ENCODE measurements at regions not wholly inside any gene's neighbourhood (a gene's known extent, or its start where the extent isn't known, plus 50 kb on each side); places are given as distances from the start of the nearest gene placed in this dataset.

- ChIA-PET POLR2A (ENCODE audit: partially characterized antibody) (no interaction called here), CTCF (ENCODE audit: partially characterized antibody) (no interaction called here)
- Histone ChIP-seq H2BK15ac (ENCODE audit: low read length) (no peak overlapping the region), H2BK20ac (ENCODE audit: low read length) (no peak overlapping the region), H3K56ac (replicated peaks; ENCODE audit: insufficient read length, low read depth, low read length) (no peak overlapping the region), H4K8ac (ENCODE audit: extremely low read depth, insufficient read depth, low read length) (no peak overlapping the region; the same call in 1 of the 2 replicates), H4K5ac (ENCODE audit: insufficient read length, low read depth, low read length) (no peak overlapping the region), H3K9ac (replicated peaks in 1 of 4; ENCODE audit: extremely low read depth in 1 of 4, low read depth in 3 of 4, low read length in 3 of 4) (no peak overlapping the region), H2AK5ac (ENCODE audit: low read depth, low read length) (no peak overlapping the region), H3K27ac (ENCODE audit: low read depth, low read length) (no peak overlapping the region), H3K14ac (ENCODE audit: insufficient read length) (no peak overlapping the region), H4K20me1 (replicated peaks in 1 of 2; ENCODE audit: control insufficient read depth in 1 of 2, insufficient read depth in 2 of 2, low read length in 2 of 2) (no peaks in the 10 kb centered on the region), H3K23ac (ENCODE audit: insufficient read length) (no peak overlapping the region), H2AFZ (ENCODE audit: low read length) (no peak overlapping the region), H3K23me2 (ENCODE audit: low read depth, low read length) (no peaks in the 10 kb centered on the region; the same call in 1 of the 2 replicates), H3K4me3 (ENCODE audit: extremely low read depth in 1 of 4, insufficient read depth in 2 of 4, low read depth in 3 of 4, low read length in 4 of 4) (no peak overlapping the region), H2BK12ac (ENCODE audit: low read depth, low read length) (no peak overlapping the region), H3K4ac (replicated peaks; ENCODE audit: insufficient read length, low read depth, low read length) (no peak overlapping the region), H3K4me1 (replicated peaks in 1 of 4; ENCODE audit: control insufficient read depth in 3 of 4, insufficient read depth in 4 of 4, low read length in 3 of 4) (no peaks in the 10 kb centered on the region), H2BK5ac (ENCODE audit: low read depth, low read length) (no peak overlapping the region), H3K79me2 (ENCODE audit: control insufficient read depth in 1 of 2, insufficient read depth in 2 of 2, low read length in 2 of 2) (no peaks in the 10 kb centered on the region), H2BK120ac (replicated peaks; ENCODE audit: low read depth, low read length) (no peak overlapping the region), H3K36me3 (ENCODE audit: control insufficient read depth in 2 of 4, insufficient read depth in 4 of 4, low read length in 3 of 4) (no peaks in the 10 kb centered on the region), H4K91ac (replicated peaks; ENCODE audit: insufficient read length, low read length) (no peak overlapping the region), H3K27me3 (replicated peaks in 1 of 4; ENCODE audit: control insufficient read depth in 3 of 4, extremely low read depth in 1 of 4, insufficient read depth in 3 of 4, low read length in 3 of 4) (no peaks in the 10 kb centered on the region), H3K9me3 (ENCODE audit: insufficient read depth in 2 of 2, low read depth in 1 of 2, low read length in 1 of 2) (peaks cover 42 to 91% of the 10 kb centered on the region in 2 experiments), H3K18ac (ENCODE audit: extremely low read depth, low read length) (no peak overlapping the region), H3K79me1 (ENCODE audit: low read depth, low read length) (no peaks in the 10 kb centered on the region), H3K4me2 (ENCODE audit: insufficient read depth in 1 of 2, low read depth in 2 of 2, low read length in 2 of 2) (no peak overlapping the region)
- no peak for DNase-seq (ENCODE audit: low read depth in 1 of 2, low spot score in 2 of 2)
- no peak for TF ChIP-seq TAF1 (IDR thresholded peaks at IDR 0.05; ENCODE audit: low read depth, low read length)
- no peak for TF ChIP-seq SAP30 (IDR thresholded peaks at IDR 0.05; ENCODE audit: insufficient read depth, insufficient replicate concordance, low read length)
- no peak for TF ChIP-seq MAFK (IDR thresholded peaks at IDR 0.05; ENCODE audit: low read depth, low read length)
- no peak for TF ChIP-seq CHD1 (IDR thresholded peaks at IDR 0.05; ENCODE audit: low read depth, low read length)
- TF ChIP-seq, protein P1, sequence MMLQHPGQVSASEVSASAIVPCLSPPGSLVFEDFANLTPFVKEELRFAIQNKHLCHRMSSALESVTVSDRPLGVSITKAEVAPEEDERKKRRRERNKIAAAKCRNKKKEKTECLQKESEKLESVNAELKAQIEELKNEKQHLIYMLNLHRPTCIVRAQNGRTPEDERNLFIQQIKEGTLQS (IDR thresholded peaks at IDR 0.05; ENCODE audit: insufficient read depth, low read depth, low read length), result no peak
- no peak for TF ChIP-seq CTBP2 (IDR thresholded peaks at IDR 0.05; ENCODE audit: borderline replicate concordance, insufficient read depth, insufficient read length, low read length)
- WGBS, 2 experiments (ENCODE audit: extremely low coverage in 1 of 2, insufficient coverage in 1 of 2, insufficient read length in 1 of 2, insufficient replicate concordance in 2 of 2, low coverage in 1 of 2, low lambda C conversion rate in 2 of 2, missing lambda C conversion rate in 1 of 2), result 88% methylated on average over 33 of the region's 41 CpGs; no CpG with 5 or more reads in 1 of the 2 experiments
- FAIRE-seq, result no peak
These were observed 156.1 kb upstream of the ALG10B start for GRCh38 chr12:38160318-38161122.
